HG02970 (cell line): ENCODE measurements at regions not wholly inside any gene's neighbourhood (a gene's known extent, or its start where the extent isn't known, plus 50 kb on each side); places are given as distances from the start of the nearest gene placed in this dataset.

Source experiments
- ATAC-seq: cut with Tn5 transposase; IDR thresholded peaks from one replicate; pipeline ENCODE4 v1.9.1; 2021; ENCODE audit warnings: mild to moderate bottlenecking, moderate library complexity, moderate number of reproducible peaks; ENCODE audit not compliant: unreplicated experiment, low FRiP score

DNA sequence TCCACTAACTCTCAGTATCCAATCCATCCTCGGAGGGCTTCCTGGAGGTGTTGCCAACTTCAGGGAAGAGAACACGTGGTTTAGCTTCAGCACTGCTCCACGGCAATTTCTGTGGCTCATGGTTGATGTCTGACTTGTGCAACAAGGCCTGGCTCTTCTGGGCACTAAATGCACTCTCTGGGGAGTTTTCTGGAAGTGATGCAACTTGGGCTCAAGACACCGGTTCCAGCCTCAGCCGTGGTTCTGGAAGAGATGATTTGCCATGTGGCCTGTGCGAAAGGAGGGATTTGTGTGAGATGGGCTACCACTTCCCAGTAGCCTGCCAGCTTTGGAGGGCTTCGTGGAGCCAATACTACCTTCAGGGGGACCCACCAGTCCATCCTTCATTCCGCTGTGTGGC, 118.6 kb upstream of the RTL1 start:
- no peak for ATAC-seq

DNA sequence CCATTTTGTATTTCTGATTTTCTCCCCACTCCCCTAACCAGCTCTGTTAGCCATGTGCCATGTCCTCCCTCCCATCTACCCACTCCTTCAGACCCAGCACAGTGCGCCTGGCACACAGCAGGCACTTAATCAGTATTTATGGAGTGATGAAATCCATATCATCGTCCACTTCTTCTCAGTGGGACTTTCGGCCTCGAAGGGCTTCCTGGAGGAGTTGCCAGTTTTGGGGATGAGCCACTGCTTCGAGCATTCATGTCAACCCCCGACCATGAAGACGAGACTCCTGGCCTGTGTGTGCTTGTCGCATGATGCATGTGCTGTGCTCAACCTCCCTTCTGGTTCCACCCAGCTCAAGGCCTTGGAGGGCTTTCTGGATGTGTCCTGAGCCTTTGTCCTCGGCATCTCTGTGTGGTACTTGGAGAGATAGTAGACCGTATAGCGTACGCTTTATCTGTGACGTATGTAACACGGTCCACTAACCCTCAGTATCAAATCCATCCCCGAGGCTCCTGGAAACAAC, 119.5 kb upstream of the RTL1 start:
- no peak for ATAC-seq

DNA sequence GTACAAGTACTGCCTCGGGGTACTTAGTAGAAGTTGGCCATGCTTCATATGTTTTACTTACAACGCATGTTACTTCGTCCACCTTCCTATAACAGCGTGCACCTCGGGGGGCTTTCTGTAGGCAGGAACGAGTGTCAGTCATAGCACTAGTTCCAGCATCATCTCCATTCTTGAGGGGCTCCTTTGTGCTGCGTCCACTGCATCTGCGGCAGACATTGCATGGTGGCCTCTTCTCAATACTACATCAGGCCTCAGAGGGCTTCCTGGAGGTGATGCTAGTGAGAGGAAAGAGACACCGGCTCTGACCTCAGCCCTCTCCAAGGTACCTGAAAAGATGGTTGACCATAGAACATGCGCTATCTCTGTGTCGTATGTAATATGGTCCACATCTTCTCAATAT, 121.2 kb upstream of the RTL1 start:
- no peak for ATAC-seq

DNA sequence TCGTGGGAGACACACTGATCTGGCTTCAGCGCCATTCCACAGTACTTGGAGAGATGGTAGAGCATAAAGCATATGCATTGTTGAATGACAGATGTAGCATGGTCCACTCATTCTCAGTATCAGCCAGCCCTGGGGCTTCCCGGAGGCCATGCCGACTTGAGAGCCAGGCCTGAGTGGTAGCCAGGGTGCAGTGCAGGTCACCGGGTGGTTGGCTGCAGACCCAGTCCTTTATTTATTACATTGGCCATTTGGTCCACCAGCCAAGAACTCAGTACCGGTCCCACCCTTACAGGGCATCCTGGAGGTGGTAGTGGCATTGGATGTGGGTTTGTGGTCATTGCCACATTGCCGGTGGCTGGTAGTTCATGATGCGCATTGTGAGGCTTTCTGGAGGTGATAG, 121.6 kb upstream of the RTL1 start:
- no peak for ATAC-seq

DNA sequence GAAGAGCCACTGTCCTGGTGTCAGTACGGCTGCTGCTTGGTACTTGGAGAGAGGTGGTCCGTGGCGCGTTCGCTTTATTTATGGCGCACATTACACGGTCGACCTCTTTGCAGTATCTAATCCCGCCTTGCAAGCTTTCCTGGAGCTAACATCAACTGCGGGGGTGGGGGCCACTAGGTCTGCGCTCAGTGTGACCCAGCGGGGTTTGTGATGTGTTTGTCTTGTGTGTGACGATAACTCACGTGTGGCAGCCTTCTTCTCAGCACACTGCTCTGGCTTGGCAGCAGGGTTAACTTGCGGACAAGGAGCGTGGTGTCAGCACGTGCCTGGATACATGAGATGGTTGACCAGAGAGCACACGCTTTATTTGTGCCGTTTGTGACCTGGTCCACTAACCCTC, 122.2 kb upstream of the RTL1 start:
- no peak for ATAC-seq

DNA sequence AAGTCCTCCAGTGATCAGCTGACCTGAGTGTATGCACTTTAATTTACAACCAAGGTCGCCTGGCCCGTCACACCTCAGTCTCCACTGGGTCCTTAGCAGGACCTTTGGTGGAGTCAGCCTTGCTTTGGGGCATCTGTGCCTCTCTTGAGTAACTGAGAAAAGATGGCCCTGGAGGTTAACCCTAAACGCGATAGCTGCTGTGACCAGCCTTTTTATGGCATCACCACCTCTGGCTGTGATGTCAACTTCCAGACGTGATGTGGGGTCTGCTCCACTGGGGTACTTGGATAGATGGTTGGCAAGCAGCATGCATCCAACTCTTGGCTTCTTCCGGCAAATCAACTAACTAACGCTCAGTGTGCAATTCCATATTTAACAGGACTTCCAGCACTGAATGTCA, 122.8 kb upstream of the RTL1 start:
- ATAC-seq = no peak

DNA sequence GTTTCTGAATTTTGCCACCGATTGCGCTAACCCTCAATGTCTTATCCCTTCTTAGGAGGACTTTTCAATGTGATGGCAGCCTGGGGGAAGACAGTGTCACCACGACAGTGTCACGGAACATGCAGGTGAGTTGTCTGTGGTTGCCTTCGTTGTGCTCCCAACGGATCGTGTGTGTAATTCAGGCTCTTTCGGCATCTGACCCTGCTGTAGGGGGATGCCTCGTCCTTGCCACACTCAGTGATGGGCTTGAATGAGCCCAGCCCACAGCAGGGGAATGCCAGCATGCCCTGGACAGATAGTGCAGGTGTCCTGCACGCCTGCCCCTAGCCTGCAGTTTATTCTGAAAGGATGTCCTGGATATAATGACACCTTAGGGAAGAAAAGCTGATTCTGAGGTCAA, 123.8 kb upstream of the RTL1 start:
- ATAC-seq = no peak

DNA sequence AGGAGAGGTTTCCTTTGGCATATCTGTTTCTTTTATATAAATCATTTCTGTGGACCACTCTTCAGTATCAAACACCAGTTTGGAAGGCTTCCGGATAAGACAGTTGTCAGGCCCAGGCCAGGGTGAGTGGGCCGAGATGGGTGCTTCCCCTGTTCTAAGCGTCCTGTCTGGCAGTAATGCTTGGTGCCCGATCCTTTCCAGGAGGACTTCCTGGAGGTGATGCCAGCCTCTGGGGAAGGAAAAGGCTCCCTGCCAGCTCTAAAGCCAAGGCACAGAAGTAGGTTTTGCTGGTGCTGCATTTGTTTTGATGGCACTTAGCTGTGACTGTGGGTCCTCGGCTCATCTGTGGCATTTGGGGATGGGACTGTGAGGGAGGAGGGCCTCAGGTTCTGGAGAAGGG, 124.4 kb upstream of the RTL1 start:
- ATAC-seq = no peak

DNA sequence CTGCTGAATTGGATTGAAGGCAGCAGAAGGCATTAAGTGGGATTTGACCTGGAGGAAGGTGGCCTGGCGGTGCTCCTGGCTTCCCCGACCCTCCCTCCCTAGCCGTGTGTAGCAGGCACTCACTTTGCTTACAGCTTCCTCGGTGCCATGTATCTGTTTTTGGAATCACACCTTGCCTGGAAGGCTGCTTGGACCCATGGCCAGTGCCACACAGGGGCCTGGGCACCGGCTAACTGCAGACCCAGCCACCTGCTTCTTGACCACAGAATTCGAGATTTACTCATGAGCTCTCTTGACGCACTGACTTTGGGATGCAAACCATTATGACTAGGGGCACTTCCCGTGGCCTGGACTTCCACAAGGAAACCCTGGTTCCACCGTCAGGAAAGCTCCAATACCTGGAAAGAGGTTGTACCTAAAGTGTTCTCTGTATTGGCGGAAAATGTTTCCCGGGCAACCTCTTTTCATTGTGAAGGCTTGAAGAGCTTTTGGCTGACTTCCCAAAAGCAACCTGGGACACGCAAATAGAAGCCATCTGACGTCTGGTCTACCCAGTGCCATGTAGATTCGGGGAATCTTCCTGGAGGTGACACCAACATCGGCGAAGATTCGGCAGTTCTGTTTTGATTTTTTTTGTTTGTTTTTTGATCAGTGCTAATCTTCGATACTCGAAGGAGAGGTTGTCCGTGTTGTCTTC, 125.6 kb upstream of the RTL1 start:
- no peak for ATAC-seq

DNA sequence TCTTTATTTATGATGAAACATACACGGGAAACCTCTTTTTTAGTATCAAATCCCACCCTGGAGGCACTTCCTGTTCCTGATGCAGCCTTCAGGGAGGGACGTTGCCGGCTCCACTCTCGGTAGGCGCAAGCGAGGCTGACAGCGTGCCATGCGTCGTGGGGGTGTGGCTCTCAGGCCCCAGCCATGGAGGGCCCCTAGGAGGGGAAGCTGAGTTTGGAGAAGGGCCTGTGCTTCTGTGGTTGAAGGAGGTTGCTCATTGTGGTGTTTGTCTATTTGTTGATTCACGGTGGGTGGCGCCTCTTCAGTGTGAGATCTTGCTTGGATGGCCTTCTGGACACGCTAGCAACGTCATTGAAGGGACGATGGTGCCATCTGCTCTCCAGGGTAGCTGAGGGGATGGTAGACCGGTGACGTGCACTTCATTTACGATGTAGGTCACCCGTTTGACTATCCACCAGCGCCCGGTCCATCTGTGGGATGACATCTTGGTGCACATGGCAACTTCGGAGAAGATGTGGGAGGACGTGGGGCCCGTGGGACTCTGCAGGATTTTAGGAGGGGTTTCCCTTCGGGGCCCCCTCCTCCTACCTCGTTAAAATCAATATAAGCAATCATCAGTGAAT, 126.3 kb upstream of the RTL1 start:
- ATAC-seq = no peak

DNA sequence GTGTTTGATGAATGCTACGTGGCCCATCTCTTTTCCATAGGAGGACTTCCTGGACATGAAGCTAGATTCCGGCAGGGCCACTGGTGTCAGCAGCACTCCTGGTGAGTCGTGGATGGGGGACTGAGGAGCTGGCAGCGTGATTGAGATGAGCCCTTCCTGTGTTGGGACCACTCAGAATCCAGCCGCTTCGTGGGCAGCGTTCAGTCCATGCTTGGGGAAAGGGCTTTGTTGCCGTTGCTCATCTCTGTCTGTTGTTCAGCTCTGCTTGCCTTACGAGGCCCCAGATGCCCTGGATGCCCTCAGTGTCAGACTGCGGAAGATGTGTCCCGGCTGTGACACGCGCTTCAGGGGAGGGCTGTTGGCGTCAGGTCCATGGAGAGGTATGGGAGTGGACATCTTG, 127.1 kb upstream of the RTL1 start:
- ATAC-seq = no peak

DNA sequence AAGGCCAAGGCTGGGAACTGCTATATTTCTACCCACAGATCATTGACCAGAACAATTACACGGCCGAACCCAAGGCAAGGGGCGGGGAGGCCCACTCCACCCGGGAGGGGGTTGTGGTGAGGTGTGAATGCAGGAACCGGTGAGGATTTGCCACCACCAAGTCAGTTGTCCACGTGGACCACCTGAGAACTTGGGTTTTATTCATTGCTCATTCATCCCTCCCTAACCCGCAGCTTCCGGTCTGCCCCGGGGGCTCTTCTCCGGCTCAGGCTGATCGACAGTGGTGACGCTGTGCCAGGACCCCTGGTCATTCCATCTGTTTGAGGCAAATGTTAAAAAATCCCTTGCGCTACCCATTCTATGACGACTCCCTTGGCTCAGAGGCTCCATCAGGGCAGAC, 127.7 kb upstream of the RTL1 start:
- ATAC-seq = no peak

DNA sequence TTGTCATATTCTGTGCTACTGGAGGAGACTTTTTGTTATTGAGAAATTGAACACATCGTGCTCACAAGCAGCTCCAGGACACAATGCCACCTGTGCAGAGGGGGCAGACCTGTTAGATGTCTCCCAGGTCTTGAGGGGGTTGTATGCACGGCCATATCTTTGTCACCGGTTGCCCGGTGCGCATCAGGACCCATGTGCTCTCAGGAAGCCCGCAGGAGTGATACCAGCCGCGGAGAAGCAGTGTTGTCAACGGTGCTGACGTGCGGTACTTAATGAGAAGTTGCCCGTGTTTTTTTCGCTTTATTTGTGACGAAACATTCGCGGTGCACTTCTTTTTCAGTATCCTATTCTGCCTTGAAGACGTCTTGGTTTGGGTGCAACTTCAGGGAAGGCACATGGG, 128.2 kb upstream of the RTL1 start:
- no peak for ATAC-seq

DNA sequence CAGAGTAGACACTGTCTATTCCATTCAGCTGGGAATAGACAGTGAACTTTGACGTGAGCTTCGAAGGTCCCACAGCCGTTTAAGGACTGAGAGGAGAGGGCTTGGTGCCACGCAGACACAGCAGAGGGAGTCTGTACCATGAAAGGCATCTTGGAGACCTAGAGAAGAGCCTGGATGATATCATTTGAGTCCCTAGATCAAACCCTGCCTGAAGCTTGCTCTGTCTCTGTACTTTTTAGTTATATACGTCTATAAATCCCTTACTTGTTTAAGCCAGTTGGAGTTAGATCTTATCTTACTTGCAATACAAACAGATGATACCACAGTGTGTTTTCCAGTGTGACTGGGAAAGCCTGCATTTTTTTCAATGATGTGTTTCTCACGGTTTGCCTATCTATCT, 128.9 kb upstream of the RTL1 start:
- no peak for ATAC-seq

DNA sequence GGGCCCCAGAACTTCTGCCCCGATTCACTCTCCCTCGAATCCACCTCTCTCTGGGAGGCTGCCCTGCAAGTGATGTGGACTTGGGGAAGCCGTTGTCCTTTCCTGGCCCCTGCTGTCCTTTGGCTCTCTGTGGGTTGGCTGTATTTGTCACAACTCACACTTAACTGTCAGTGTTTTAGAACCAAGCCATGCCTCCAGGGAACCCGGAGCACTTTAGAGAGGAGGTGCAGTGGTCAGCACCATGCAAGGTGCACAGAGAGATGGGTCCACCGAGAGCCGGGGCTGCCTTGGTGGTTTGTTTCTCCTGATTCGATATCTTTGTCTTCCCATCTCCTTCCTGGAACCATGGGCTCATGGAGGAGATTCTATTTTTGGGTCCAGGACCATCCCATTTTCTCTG, 129.5 kb upstream of the RTL1 start:
- no peak for ATAC-seq

DNA sequence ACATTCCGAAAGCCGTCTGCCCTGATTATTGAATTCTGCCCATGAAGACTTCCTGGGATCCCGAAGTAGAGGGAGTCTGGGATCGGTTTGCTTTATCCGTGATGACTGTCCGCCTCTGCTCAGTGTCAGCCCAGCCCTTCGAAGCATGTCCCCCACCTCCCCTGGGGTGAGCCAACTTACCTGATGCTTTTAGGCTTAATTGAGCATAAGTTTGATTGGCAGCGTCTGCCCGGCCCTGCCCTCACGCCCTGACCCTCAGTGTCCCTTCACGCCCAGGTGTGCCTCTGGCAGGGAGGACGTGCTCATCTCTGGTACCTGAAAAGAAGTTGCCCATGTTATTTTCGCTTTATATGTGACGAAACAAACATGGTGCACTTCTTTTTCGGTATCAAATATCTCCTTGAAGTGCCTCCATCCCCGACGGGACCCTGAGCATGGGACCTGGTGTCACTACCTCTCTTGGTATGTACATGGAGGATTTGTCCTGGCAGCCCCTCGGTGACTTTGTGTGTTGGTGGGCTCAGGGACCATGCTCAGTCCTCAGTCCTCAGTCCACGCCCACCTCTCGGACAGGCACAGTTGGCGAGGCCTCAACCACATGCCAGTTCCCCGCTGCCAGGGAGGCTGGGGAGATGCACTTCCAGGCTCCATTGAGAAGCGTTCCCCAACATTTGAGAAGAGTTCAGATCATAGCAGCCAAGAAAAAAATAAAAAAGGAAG, 130.1 kb upstream of the RTL1 start:
- ATAC-seq = no peak

DNA sequence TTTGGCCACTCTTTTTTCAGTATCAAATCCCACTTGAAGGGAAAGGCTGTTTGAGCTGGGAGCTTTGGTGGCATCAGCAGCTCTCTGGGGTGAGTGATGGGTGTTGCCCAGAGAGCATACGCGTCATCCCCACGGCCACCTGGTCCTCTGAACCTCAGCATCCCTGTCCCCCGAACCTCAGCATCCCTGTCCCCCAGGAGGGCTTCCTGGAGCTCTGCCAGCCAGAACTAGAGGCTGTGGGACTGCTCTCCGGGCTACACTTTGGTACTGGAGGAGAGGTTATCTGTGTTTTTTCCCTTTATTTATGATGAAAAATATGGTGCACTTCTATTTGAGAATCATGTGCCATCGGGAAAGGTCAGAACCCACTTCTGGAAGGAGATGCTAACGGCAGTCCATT, 131.5 kb upstream of the RTL1 start:
- no peak for ATAC-seq

DNA sequence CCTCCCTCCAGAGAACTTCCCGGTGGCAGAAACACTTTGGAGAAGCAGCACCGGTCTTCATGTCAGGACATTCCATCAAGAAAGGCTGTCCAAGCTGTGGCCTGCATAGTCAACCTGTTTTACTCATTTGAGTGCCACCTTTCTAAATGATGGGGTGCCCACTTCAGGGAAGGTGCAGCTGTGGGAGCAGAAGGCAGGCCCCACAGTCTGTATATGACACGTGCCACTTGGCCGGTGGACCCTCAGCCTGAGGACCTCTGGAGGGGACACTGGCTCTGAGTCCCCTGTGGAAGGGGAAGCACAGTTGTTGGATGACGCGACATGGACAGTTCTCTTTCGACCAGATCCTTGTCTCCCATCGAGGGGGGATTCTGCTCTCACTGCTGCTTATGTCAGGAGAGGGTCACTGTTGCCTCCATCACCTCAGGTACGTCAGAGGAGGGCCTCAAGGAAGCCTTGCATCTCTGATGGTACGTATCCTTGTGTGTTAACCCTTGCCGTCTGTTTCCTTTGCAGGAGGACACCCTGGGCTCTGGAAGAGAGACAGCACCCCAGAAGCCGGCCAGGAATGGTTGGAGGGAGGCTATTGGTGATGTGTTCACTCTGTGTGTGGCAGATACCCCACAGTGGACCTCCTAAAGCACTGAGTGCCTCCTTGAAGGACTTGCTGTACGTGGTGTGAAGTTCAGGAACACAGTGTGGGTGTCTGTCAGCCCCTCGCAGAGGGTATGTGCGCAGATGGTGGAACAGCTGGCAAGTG, 132.1 kb upstream of the RTL1 start:
- ATAC-seq = no peak

DNA sequence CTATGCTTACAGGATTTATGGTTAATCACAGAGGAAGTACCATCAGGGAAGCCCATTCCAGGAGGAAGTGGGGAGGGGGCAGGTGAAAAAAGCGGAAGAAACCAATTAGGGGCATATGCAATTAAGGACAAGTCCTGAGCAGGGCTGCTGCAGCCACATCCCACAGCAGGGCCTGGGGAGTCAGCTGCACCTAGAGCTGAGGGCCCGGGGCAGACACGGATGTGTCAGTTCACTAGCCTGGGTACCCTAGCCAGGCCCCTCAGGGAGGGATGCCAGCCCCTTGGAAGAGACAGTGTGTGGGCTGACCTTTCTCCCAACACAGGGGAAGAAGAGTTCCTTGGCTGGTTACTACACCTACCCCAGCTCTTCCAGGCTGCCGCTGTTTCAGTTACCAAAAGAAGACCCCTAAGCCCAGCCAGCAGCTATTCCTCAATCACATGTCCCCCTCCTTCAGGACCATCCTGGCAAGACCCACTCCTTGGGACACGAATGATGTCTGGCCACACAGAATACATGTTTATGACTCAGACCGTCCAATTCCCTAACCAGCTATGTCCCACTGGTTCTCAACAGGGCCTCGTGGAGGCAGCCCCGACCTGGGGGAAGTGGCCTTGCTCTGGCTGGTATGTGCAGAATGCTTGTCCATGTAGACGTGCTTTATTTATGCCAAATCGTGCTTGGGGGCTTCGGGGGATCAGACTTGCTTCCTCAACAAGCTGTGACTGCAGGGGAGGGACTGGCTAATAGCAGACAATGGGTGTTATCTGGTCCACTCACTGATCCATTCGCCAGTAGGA, 133.7 kb upstream of the RTL1 start:
- no peak for ATAC-seq

DNA sequence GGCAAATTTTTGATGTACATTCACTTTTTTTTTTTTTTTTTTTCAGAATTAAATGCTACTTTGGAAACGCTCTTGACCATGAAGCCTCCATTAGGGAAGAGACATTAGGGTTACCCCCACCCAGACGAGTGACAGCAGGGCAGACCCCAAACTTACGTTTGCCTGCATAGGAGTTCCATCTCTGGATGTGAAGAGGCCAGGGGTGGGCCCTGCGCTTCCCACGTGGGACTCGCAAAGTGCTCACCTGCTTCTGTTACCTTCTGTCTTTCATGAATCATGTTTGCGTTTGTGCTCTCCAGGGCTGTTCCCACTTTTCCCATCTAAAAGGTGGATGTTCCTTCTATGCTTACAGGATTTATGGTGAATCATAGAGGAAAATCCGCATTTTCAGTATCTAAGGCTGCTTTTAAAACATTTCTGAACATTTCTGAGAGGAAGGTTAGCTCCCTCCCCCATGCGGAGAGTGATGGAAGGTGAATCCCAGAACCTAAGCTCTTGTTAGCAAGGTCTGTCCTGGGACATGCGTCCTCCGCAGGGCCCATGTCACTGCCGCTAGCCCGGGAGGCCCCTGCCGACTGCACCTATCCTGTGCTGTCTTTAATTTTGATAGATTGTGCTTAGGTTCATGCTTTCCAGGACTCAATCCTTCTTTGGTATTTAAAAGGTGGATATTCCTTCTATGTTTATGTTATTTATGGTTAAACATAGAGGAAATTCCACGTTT, 135.7 kb upstream of the RTL1 start:
- no peak for ATAC-seq
